SKM-1 (cell line): ENCODE measurements at regions not wholly inside any gene's neighbourhood (a gene's known extent, or its start where the extent isn't known, plus 50 kb on each side); places are given as distances from the start of the nearest gene placed in this dataset.

ENCODE experiments used
- DNase-seq: peaks from one replicate; lab custom pipeline; 2025; ENCODE audit not compliant: unreplicated experiment; lab: John Stamatoyannopoulos, UW

- no peak for DNase-seq
These were observed 371.2 kb upstream of the B3GAT1 start for GRCh38 chr11:134783234-134783633.

- DNase-seq: no peak
These were observed 369.4 kb upstream of the B3GAT1 start for GRCh38 chr11:134781380-134781866.

GRCh38 chr11:134780486-134781147 lies 368.6 kb upstream of the B3GAT1 start:
- no peak for DNase-seq

- no peak for DNase-seq
These were observed 367.1 kb upstream of the B3GAT1 start for GRCh38 chr11:134779179-134779578.

DNA sequence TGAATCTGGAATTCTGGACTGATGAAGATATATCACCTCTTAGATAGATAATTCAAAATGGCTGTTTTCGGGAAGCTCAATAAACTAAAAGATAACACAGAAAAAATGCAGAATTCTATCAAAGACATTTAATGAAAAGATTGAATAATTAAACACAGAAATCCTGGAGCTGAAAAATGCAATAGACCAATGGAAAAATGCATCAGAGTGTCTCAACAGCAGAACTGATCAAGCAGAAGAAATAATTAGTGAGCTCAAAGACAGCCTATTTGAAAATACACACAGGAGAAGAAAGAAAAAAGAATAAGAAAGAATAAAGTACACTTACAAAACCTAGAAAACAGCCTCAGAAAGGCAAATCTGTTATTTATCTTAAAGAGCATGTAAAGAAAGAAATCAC lies 356.4 kb upstream of the B3GAT1 start:
- DNase-seq: no peak

DNA sequence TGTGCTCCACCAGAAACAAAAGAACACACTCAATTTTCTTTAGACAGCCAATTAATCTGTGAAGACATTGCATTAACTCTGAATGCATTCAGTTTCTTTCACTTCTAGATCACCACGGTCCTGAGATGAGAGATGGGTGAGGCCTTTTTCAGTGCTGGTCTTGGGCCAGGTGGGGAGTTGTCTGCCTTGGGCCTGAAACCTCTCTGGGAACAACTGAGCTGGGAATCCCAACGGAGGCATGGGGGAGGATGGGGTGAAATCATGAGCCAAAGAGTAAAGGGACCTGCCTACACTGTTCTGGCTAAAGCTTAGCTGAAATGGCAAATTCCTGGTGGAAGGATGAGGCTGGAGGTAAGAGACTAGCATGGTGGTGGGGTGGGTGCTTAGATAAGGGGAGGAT lies 353.5 kb upstream of the B3GAT1 start:
- DNase-seq: no peak

GRCh38 chr11:134764966-134765365 lies 352.9 kb upstream of the B3GAT1 start:
- no peak for DNase-seq

GRCh38 chr11:134764367-134764766 lies 352.3 kb upstream of the B3GAT1 start:
- no peak for DNase-seq

GRCh38 chr11:134763030-134763388 lies 351.0 kb upstream of the B3GAT1 start:
- no peak for DNase-seq

- no peak for DNase-seq
These were observed 350.4 kb upstream of the B3GAT1 start for GRCh38 chr11:134762248-134763029.

DNA sequence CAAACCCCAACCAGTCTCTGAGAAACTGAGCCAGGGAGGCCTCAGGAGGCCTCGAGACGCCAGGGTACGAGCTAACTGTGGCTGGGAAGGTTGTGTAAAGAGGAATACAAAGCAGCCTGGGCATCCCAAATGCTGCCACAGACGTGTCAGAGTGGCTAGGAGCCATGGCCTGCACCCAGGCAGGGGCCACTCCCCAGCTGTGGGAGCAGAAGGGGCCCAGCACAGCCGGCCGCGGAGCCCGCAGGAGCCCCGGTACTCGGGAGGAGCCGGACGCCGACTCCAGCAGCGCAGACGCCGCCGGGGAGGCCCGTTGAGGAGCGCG lies 349.8 kb upstream of the B3GAT1 start:
- DNase-seq: no peak

- DNase-seq: no peak
These were observed 349.3 kb upstream of the B3GAT1 start for GRCh38 chr11:134761386-134761785.

GRCh38 chr11:134760957-134761356 lies 348.9 kb upstream of the B3GAT1 start:
- no peak for DNase-seq

DNA sequence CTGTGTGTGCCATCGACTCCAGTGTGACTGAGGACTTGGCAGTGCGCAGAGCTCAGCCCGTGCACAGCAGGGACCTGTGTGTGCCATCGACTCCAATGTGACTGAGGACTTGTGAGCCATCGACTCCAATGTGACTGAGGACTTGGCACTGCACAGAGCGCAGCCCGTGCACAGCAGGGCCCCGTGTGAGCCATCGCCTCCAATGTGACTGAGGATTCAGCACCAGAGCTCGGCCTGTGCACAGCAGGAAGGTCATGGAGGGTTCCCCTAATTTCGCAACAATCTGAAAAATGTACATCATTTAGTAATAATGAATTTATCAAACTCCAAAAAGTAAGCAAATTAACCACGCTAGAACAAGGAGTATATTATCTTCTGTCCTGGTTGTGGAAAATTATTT lies 348.3 kb upstream of the B3GAT1 start:
- no peak for DNase-seq

DNA sequence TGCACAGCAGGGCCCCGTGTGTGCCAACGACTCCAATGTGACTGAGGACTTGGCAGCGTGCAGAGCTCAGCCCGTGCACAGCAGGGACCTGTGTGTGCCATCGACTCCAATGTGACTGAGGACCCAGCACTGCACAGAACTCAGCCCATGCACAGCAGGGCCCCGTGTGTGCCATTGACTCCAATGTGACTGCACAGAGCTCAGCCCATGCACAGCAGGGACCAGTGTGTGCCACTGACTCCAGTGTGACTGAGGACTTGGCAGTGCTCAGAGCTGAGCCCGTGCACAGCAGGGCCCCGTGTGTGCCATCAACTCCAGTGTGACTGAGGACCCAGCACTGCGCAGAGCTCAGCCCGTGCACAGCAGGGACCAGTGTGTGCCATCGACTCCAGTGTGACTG lies 347.8 kb upstream of the B3GAT1 start:
- no peak for DNase-seq

- DNase-seq: no peak
These were observed 347.2 kb upstream of the B3GAT1 start for GRCh38 chr11:134759274-134759673.

GRCh38 chr11:134758342-134758931 lies 346.4 kb upstream of the B3GAT1 start:
- no peak for DNase-seq

GRCh38 chr11:134757633-134758032 lies 345.6 kb upstream of the B3GAT1 start:
- no peak for DNase-seq

DNA sequence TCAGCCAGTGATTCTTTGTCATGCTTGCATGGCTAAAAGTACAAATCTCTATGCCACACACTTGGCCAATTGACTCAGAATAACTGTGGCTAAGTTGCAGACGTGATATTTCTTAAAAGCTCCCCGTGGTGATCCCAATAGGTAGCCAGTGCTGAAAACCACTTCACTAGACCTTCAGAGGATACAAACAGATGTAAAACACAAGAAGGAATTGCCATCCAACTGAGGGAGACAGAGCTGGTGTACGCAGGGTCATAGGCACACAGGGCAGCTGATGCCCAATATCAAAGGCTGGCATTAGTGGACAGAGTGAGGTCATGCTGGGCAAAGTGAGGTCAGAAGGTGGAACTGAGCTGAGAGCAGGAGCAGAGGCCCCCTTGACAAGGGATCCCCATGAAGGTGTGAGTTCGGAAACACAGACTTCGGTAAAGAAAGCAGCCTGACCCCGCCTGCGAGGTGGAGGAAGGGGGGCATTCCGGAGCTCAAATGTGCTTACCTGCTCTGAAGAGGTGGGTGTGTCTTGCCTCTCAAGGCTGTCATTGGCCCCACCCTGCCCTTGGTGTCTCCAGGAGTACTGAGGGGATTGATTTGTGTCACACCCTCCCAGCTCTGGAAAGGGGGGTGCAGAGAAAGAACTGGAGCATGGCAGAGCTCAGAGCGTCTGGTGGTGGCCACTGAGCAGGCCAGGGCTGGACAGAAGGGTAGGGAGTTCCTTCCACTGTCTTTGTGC lies 344.9 kb upstream of the B3GAT1 start:
- no peak for DNase-seq

DNA sequence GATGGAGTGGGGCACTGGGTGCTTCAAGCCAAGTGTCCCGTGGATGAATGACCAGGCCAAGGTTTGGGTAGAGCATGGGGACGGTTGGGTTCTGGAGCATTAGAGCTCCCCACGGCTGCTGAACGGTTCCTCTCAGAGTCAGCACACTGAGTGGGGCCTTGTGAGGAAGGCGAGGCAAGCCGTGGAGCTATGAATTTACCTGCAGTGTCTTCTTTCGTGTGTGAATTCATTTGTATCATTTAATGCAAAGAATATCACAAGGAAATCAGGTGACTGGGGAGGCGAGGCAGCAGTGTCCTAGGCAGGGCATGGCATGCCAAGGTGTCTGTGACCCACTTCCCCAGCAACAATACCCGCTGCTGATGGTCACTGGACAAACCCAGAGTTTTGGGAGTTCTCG lies 343.5 kb upstream of the B3GAT1 start:
- no peak for DNase-seq

DNA sequence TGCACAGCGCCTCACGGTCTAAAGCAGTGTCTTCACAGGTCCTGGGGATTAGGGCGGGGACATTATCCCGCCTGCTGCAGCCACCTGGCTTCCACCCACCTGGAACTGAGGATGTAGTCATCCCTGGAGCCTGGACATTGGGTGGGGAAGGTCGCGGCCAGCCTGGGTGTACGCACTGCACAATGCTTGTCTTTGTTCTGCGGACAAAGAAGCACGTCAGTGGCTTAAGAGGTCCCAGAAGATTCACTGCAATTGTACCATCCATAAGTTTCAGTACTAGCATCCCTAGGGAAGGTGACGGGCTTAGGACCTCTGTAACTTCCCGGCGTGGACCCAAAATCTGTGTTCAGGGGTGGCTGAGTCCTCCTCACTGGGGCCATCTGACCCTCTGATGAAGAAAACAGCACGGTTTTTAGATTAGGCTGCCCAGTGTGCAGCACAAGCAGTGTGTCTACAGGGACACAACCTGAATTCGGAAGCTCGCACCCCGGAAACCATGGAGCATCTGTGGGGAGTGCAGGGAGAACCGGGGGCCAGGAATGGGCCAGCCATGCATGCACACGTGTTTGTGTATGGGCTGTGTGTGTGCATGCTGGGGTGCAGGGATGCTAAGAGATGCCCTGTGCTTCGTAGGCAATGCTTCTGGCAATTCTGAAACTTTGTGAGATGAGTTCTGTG lies 342.6 kb upstream of the B3GAT1 start:
- DNase-seq: no peak
